Glomerular endothelial cell (primary cell): ENCODE measurements at regions not wholly inside any gene's neighbourhood (a gene's known extent, or its start where the extent isn't known, plus 50 kb on each side); places are given as distances from the start of the nearest gene placed in this dataset.
"Not testable (repeated sequence)": the region's sequence is repeated elsewhere in the genome, so short reads cannot be mapped to it uniquely, and the experiment has no call there.

Experiments
- DNase-seq: peaks from one replicate; pipeline ENCODE4 v3.0.0-alpha.2; 2011; ENCODE audit warnings: low read depth, low spot score; ENCODE audit errors: extremely low read depth

- no peak for DNase-seq
Observed at GRCh38 chr5:12936221-12936620, 1008.3 kb downstream of the DNAH5 start.

DNA sequence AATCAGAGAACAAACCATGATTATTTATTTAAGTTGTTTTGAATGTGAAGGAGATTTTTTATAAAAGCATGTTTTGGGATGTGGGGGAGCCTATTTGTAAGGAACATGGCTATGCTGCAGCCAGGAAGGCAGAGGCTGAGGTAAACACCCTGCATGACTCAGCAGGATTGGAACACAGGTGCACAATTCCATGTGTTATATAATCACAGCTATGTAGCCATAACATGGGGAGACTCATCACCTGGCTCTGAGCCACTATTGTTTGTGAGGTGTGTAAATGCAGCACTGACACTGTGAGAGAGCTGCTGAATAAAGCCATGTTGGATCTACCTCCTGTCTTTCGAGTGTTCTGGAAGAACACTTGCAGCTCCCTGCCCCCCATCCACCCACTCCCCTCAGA, 1009.8 kb downstream of the DNAH5 start:
- DNase-seq, result no peak

GRCh38 chr5:12920527-12920926, 1016.3 kb upstream of the CTNND2 start:
- DNase-seq, result no peak

DNA sequence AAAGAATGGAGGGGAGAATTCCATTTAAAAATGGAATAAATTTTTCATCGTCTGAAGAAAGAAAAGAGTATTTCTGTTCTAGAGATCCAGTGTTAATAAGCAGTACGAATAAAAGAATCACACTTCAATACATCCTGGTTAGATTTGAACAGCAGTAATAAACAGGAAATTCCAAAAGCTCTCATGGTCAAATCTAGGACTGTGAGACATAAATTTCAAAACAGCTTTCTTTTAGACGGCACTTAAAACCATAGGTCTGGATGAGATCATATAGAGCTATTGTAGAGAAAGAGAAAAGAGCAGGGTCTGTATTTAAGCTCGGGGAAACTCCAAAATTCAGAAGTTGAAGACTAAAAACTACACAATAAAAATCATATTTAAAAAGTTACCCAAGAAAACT, 1006.9 kb upstream of the CTNND2 start:
- no peak for DNase-seq

GRCh38 chr5:12910641-12911040, 1006.4 kb upstream of the CTNND2 start:
- peak; percentile 20 for DNase-seq

- no peak for DNase-seq
Observed at GRCh38 chr5:12902611-12903010, 998.4 kb upstream of the CTNND2 start.

DNA sequence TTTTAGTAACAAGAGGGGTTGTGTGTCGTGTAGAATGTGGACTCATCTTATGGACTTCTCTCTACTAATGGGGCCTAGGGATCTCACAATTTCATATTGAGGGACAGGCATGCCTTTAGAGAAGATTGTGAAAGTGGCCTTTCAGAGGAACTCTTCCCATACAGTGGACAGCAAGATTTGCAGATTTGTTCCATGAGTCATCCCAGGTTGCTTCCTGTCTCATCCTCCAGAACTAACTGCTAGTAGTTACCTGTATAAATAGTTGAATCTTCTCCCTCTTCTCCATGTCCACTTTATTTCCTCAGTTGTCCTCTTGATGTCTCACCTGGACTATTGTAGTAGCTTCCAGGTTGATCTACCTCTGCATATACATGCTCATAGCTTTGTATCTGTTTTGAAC, 997.5 kb upstream of the CTNND2 start:
- DNase-seq, result no peak

DNA sequence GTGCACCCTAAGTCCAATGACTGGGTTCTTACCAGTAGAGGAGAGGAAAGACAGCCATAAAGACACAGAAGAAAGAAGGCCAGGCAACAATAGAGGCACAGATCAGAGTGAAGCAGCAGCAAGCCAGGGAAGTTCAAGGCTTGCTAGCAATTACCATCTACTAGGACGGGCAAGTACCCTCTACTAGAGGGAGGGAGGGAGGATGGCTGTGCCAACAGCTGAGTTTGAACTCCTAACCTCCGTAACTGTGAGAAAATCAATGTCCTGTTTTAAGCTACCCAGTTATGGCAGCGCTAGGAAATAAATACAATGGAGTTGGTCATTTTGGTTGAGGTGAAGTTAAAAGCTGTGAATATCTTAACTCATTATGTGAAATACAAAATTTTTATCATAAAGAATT, 991.8 kb upstream of the CTNND2 start:
- DNase-seq, result no peak

- no peak for DNase-seq
Observed at GRCh38 chr5:12885018-12885417, 980.8 kb upstream of the CTNND2 start.

- no peak for DNase-seq
Observed at GRCh38 chr5:12883395-12883794, 979.1 kb upstream of the CTNND2 start.

- DNase-seq, result no peak
Observed at GRCh38 chr5:12876541-12877298, 972.5 kb upstream of the CTNND2 start.

DNA sequence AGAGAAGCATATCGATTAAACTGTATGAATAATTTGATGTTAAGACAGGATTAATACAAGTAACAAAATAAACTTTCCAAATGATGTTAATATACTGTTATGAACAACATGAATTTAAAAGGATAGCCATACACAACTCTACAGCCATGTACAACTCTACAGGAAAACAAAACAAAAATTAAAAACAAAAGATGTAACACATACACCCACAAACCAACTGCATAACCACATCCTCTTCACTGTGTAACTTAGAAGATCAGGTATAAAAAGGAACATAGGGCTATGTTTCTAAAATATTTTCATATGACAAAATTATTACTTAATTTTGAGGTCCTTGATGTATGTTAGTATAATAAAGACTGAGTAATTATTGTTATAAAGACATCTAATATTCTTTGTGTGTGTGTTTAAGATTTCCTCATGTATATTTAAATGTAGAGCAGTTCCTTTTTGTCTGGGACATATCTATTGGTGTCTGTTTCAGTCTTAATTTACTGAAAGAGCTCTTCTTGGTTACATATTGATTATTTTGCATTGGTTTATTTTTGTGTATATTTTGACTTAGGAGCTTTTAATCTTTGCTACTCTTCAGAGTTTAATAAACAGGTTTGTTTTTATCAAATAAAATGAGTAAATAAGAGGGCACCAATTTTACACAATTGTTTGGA, 966.8 kb upstream of the CTNND2 start:
- no peak for DNase-seq

DNA sequence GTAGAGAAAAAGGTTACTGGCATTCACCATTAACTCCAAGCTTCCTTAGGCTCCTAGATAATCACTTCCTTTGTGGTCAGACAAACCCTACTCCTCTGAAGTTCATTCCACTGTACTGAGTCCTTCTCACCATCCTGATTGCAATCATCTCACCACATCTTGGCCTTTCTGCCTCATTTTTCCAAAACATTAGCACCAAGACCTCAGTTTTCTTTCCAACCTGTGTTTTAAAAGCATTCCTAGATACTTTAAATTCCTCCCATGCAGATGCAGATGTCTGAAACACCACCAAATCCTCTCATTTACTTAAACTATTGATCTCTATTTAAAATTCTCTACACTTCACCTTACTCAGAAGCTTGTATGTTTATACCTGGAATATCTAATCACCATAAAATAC, 961.3 kb upstream of the CTNND2 start:
- DNase-seq, result no peak

- DNase-seq, result no peak
Observed at GRCh38 chr5:12861886-12862654, 957.8 kb upstream of the CTNND2 start.

GRCh38 chr5:12856105-12856504, 951.9 kb upstream of the CTNND2 start:
- not testable (repeated sequence) for DNase-seq

DNA sequence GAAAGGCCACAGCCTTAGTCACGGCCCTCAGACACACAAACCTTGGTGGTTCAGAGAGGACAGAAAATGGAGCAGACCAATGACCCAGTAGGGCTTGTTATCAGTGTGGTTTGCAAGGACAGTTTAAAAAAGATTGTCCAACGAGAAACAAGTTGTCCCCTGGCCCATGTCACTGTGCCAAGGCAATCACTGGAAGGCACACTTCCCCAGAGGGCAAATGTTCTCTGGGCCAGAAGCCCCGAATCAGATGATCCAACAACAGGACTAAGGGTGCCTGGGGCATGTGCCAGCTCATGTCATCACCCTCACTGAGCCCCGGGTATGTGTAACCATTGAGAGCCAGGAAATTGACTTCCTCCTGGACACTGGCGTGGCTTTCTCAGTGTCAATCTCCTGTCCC, 950.1 kb upstream of the CTNND2 start:
- DNase-seq, result no peak

DNA sequence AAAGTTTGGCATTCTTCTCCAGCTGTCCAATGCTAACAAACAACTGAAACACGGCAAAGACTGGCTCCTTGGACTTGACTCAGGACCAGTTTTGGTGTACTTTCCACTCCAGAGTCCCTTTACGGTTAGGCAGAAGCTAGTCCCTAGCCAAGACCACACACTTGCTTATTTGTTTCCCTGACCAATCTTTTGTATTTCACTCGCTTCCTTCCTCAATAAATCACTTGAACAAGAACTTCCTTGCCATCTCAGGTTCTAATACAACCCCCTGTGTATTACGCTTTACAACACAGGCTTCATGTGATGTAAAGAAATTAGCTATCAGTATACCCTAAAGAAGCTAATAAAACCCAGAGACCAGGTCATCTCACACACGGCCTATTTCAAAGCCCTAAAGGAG, 947.5 kb upstream of the CTNND2 start:
- DNase-seq, result no peak

- DNase-seq, result no peak
Observed at GRCh38 chr5:12848709-12849108, 944.5 kb upstream of the CTNND2 start.

GRCh38 chr5:12845549-12846159, 941.4 kb upstream of the CTNND2 start:
- DNase-seq, result no peak

DNA sequence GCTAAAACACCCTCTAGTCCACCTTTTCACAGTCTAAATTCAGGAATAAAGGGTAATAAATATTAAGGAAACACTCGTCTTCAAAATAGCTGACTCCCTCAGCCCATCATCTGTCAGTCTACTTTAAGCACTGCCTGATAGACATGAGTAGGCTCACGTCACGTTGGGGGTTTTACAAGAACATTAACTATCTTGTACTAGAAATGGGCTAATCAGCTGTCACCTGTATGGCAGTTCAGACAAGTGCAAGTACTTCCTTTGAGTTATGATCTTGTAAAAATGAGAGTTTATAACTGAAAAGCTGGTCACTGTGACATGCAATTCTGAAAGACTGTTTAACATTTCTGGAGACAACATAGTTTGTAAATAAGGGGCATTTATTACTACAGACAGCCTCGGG, 936.7 kb upstream of the CTNND2 start:
- DNase-seq, result no peak

DNA sequence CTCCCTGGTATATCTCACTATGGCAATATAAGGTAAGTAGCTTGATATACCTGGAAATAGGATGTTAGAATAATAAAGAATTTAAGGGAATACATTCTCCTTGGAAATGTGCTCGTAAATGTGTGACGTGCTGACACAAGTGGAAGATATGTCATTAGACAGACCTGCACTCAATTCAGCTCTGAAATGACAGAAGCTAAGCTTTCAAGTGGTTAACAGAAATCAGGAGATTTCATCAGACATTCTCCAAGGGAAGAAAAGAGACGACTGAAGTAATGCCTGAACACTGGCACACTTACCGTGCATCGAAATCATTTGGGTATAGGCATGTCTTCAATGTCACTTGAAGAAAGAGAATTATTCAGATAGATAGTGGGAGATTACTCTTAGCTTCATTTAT, 933.3 kb upstream of the CTNND2 start:
- DNase-seq, result no peak
